GM23338 (cell line): ENCODE measurements at regions not wholly inside any gene's neighbourhood (a gene's known extent, or its start where the extent isn't known, plus 50 kb on each side); places are given as distances from the start of the nearest gene placed in this dataset.
"Not testable (repeated sequence)": the region's sequence is repeated elsewhere in the genome, so short reads cannot be mapped to it uniquely, and the experiment has no call there.

ENCODE experiments used
- CREB1 ChIP-seq: fragments of 250-450 bp; sonication (Bioruptor Pico); IDR thresholded peaks from 2 replicates; pipeline ENCODE4 v1.5.0; 2020; ENCODE audit warnings: low read depth, mild to moderate bottlenecking, moderate library complexity
- EZH2 ChIP-seq: fragments of 200-600 bp; sonication (generic); IDR thresholded peaks from one replicate; pipeline ENCODE4 v1.8.0; 2017; ENCODE audit warnings: antibody characterized with exemption, mild to moderate bottlenecking, low read depth; ENCODE audit not compliant: unreplicated experiment
- EZH2phosphoT487 ChIP-seq: fragments of 200-600 bp; sonication (generic); IDR thresholded peaks from one replicate; pipeline ENCODE4 v1.8.1; 2018; ENCODE audit warnings: antibody characterized with exemption; ENCODE audit not compliant: unreplicated experiment
- JUNB ChIP-seq: IDR thresholded peaks from one replicate; pipeline ENCODE4 v1.6.1; 2016; ENCODE audit warnings: antibody characterized with exemption; ENCODE audit not compliant: unreplicated experiment
- NANOG ChIP-seq: IDR thresholded peaks from 2 replicates; pipeline ENCODE4 v1.6.1; 2016; ENCODE audit warnings: antibody characterized with exemption, borderline replicate concordance
- POLR2AphosphoS5 ChIP-seq: IDR thresholded peaks from 2 replicates; pipeline ENCODE4 v1.6.1; 2016; ENCODE audit warnings: antibody characterized with exemption, low read depth
- STAT1 ChIP-seq: IDR thresholded peaks from one replicate; pipeline ENCODE4 v1.6.1; 2016; ENCODE audit warnings: antibody characterized with exemption; ENCODE audit not compliant: unreplicated experiment
- ZNF114 ChIP-seq: fragments of 250-450 bp; sonication (Bioruptor Pico); IDR thresholded peaks from 2 replicates; pipeline ENCODE4 v1.5.0; 2020; ENCODE audit warnings: mild to moderate bottlenecking, moderate library complexity
- ZNF331 ChIP-seq: fragments of 250-450 bp; sonication (Bioruptor Pico); IDR thresholded peaks from 2 replicates; pipeline ENCODE4 v1.5.0; 2020; ENCODE audit warnings: low read depth, mild to moderate bottlenecking, moderate library complexity
- TF ChIP-seq, protein P1 (sequence below), 2 experiments: fragments of 200-600 bp in 1 of 2; sonication (generic) in 1 of 2; conservative IDR thresholded peaks; 2 replicates each; pipeline versions ENCODE4 v1.5.1 to v1.6.1; 2016 to 2017; ENCODE audit warnings: antibody characterized with exemption in 2 of 2, low read depth in 2 of 2, mild to moderate bottlenecking in 2 of 2, moderate library complexity in 1 of 2
- TF ChIP-seq, protein P2 (sequence below): IDR thresholded peaks from one replicate; pipeline ENCODE4 v1.6.1; 2018; ENCODE audit warnings: antibody characterized with exemption; ENCODE audit not compliant: unreplicated experiment
- TF ChIP-seq, protein P3 (sequence below): IDR thresholded peaks from 2 replicates; pipeline ENCODE4 v1.6.1; 2016; ENCODE audit warnings: antibody characterized with exemption
- TF ChIP-seq, protein P4 (sequence below): fragments of 250-450 bp; sonication (Bioruptor Pico); IDR thresholded peaks from 2 replicates; pipeline ENCODE4 v1.5.0; 2020; ENCODE audit warnings: mild to moderate bottlenecking, moderate library complexity

DNA sequence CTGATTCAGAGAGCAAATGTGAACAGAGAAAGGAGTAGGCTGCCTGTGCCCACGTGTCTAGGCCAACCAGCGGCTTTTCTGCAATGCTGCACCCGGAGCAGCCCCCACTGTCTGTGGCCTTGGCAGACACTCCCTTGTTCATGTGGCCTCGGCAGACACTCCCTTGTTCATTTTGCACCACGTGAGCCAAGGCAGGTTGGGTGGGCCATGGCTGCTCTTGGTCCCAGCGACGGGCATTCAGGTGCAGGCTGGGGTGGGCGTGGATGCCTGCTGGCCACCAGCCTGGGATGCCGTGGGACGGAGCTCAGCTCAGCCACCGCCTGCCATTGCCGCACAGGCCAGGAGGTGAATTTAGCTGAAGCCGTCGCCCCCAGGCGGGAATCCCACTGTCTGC lies 159.8 kb downstream of the LAT start:
- TF ChIP-seq, protein P1, sequence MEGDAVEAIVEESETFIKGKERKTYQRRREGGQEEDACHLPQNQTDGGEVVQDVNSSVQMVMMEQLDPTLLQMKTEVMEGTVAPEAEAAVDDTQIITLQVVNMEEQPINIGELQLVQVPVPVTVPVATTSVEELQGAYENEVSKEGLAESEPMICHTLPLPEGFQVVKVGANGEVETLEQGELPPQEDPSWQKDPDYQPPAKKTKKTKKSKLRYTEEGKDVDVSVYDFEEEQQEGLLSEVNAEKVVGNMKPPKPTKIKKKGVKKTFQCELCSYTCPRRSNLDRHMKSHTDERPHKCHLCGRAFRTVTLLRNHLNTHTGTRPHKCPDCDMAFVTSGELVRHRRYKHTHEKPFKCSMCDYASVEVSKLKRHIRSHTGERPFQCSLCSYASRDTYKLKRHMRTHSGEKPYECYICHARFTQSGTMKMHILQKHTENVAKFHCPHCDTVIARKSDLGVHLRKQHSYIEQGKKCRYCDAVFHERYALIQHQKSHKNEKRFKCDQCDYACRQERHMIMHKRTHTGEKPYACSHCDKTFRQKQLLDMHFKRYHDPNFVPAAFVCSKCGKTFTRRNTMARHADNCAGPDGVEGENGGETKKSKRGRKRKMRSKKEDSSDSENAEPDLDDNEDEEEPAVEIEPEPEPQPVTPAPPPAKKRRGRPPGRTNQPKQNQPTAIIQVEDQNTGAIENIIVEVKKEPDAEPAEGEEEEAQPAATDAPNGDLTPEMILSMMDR (conservative IDR thresholded peaks at IDR 0.05; ENCODE audit: low read depth in 2 of 2): not testable (repeated sequence)
- TF ChIP-seq EZH2phosphoT487; JUNB; STAT1; POLR2AphosphoS5; CREB1 (CRISPR knock-in tag); EZH2; ZNF331 (CRISPR knock-in tag); NANOG; ZNF114: not testable (repeated sequence)
- TF ChIP-seq, protein P2, sequence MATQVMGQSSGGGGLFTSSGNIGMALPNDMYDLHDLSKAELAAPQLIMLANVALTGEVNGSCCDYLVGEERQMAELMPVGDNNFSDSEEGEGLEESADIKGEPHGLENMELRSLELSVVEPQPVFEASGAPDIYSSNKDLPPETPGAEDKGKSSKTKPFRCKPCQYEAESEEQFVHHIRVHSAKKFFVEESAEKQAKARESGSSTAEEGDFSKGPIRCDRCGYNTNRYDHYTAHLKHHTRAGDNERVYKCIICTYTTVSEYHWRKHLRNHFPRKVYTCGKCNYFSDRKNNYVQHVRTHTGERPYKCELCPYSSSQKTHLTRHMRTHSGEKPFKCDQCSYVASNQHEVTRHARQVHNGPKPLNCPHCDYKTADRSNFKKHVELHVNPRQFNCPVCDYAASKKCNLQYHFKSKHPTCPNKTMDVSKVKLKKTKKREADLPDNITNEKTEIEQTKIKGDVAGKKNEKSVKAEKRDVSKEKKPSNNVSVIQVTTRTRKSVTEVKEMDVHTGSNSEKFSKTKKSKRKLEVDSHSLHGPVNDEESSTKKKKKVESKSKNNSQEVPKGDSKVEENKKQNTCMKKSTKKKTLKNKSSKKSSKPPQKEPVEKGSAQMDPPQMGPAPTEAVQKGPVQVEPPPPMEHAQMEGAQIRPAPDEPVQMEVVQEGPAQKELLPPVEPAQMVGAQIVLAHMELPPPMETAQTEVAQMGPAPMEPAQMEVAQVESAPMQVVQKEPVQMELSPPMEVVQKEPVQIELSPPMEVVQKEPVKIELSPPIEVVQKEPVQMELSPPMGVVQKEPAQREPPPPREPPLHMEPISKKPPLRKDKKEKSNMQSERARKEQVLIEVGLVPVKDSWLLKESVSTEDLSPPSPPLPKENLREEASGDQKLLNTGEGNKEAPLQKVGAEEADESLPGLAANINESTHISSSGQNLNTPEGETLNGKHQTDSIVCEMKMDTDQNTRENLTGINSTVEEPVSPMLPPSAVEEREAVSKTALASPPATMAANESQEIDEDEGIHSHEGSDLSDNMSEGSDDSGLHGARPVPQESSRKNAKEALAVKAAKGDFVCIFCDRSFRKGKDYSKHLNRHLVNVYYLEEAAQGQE: not testable (repeated sequence)
- TF ChIP-seq, protein P3, sequence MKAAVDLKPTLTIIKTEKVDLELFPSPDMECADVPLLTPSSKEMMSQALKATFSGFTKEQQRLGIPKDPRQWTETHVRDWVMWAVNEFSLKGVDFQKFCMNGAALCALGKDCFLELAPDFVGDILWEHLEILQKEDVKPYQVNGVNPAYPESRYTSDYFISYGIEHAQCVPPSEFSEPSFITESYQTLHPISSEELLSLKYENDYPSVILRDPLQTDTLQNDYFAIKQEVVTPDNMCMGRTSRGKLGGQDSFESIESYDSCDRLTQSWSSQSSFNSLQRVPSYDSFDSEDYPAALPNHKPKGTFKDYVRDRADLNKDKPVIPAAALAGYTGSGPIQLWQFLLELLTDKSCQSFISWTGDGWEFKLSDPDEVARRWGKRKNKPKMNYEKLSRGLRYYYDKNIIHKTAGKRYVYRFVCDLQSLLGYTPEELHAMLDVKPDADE: not testable (repeated sequence)
- TF ChIP-seq, protein P4, sequence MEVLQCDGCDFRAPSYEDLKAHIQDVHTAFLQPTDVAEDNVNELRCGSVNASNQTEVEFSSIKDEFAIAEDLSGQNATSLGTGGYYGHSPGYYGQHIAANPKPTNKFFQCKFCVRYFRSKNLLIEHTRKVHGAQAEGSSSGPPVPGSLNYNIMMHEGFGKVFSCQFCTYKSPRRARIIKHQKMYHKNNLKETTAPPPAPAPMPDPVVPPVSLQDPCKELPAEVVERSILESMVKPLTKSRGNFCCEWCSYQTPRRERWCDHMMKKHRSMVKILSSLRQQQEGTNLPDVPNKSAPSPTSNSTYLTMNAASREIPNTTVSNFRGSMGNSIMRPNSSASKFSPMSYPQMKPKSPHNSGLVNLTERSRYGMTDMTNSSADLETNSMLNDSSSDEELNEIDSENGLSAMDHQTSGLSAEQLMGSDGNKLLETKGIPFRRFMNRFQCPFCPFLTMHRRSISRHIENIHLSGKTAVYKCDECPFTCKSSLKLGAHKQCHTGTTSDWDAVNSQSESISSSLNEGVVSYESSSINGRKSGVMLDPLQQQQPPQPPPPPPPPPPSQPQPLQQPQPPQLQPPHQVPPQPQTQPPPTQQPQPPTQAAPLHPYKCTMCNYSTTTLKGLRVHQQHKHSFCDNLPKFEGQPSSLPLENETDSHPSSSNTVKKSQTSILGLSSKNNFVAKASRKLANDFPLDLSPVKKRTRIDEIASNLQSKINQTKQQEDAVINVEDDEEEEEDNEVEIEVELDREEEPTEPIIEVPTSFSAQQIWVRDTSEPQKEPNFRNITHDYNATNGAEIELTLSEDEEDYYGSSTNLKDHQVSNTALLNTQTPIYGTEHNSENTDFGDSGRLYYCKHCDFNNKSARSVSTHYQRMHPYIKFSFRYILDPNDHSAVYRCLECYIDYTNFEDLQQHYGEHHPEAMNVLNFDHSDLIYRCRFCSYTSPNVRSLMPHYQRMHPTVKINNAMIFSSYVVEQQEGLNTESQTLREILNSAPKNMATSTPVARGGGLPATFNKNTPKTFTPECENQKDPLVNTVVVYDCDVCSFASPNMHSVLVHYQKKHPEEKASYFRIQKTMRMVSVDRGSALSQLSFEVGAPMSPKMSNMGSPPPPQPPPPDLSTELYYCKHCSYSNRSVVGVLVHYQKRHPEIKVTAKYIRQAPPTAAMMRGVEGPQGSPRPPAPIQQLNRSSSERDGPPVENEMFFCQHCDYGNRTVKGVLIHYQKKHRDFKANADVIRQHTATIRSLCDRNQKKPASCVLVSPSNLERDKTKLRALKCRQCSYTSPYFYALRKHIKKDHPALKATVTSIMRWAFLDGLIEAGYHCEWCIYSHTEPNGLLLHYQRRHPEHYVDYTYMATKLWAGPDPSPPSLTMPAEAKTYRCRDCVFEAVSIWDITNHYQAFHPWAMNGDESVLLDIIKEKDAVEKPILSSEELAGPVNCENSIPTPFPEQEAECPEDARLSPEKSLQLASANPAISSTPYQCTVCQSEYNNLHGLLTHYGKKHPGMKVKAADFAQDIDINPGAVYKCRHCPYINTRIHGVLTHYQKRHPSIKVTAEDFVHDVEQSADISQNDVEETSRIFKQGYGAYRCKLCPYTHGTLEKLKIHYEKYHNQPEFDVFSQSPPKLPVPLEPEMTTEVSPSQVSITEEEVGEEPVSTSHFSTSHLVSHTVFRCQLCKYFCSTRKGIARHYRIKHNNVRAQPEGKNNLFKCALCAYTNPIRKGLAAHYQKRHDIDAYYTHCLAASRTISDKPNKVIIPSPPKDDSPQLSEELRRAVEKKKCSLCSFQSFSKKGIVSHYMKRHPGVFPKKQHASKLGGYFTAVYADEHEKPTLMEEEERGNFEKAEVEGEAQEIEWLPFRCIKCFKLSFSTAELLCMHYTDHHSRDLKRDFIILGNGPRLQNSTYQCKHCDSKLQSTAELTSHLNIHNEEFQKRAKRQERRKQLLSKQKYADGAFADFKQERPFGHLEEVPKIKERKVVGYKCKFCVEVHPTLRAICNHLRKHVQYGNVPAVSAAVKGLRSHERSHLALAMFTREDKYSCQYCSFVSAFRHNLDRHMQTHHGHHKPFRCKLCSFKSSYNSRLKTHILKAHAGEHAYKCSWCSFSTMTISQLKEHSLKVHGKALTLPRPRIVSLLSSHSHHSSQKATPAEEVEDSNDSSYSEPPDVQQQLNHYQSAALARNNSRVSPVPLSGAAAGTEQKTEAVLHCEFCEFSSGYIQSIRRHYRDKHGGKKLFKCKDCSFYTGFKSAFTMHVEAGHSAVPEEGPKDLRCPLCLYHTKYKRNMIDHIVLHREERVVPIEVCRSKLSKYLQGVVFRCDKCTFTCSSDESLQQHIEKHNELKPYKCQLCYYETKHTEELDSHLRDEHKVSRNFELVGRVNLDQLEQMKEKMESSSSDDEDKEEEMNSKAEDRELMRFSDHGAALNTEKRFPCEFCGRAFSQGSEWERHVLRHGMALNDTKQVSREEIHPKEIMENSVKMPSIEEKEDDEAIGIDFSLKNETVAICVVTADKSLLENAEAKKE (CRISPR knock-in tag): not testable (repeated sequence)
